ENCODE measurements at regions not wholly inside any gene's neighbourhood (a gene's known extent, or its start where the extent isn't known, plus 50 kb on each side); places are given as distances from the start of the nearest gene placed in this dataset.

DNA sequence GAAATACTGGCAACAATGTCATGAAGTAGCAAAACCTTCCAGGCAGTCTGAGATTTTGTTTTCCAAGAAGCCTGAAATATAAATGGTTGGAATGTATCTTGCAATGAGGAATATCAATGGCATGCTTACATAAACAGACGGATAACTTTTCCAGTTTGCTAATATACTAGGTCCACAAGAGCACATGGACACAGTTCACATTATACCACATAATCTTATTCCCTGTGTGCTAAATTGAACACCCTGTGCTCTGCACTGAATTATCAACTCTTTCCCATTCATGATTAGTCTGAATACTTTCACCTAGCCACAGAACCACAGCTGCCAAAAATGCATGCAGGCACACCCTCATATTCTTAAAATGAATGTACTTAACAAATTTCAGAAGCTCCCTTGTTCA lies 274.3 kb downstream of the COL12A1 start:
- no peaks in the 10 kb centered on the region for H3K9me3 ChIP-seq
- H3K36me3 ChIP-seq, result no peaks in the 10 kb centered on the region
- H3K4me3 ChIP-seq, result no peak overlapping the region
- no peak overlapping the region for H3K27ac ChIP-seq
- H3K4me1 ChIP-seq, result no peaks in the 10 kb centered on the region
- TF ChIP-seq, protein P1, sequence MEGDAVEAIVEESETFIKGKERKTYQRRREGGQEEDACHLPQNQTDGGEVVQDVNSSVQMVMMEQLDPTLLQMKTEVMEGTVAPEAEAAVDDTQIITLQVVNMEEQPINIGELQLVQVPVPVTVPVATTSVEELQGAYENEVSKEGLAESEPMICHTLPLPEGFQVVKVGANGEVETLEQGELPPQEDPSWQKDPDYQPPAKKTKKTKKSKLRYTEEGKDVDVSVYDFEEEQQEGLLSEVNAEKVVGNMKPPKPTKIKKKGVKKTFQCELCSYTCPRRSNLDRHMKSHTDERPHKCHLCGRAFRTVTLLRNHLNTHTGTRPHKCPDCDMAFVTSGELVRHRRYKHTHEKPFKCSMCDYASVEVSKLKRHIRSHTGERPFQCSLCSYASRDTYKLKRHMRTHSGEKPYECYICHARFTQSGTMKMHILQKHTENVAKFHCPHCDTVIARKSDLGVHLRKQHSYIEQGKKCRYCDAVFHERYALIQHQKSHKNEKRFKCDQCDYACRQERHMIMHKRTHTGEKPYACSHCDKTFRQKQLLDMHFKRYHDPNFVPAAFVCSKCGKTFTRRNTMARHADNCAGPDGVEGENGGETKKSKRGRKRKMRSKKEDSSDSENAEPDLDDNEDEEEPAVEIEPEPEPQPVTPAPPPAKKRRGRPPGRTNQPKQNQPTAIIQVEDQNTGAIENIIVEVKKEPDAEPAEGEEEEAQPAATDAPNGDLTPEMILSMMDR (IDR thresholded peaks at IDR 0.05), result no peak
- TF ChIP-seq POLR2AphosphoS5 (IDR thresholded peaks at IDR 0.05) (no peak), POLR2A (IDR thresholded peaks at IDR 0.05) (no peak)
- intact Hi-C loops (cut with DNase I; ENCODE audit: low total_unique reads), result loop anchor here (5.0 kb wide), 1 partner anchor 769 kb away; no protein-coding TSS in a partner anchor
- no peaks in the 10 kb centered on the region for H3K27me3 ChIP-seq
- DNase-seq (ENCODE audit: low spot score in 2 of 2), result no peak

DNA sequence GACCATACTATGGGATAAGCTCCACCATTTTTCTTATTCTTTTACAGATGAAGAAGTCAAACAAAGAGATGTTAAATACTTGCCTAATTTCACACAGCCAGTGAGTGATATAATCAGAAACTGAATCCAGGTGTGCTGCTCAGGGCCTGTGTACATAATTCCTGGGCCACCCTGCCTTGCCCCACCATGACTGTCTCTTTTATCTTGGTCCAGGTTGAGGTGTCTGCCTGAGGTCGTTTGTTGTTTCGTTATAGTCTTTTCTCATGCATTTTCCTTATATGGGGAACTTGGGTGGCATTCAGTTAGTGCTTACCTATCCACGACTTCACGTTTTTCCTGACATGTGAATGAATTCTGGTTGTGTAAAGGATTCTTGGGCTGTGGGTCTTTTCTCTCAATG lies 277.6 kb downstream of the COL12A1 start:
- no peak overlapping the region for H3K27ac ChIP-seq
- intact Hi-C loops (cut with DNase I; ENCODE audit: low total_unique reads), result no loop called here

DNA sequence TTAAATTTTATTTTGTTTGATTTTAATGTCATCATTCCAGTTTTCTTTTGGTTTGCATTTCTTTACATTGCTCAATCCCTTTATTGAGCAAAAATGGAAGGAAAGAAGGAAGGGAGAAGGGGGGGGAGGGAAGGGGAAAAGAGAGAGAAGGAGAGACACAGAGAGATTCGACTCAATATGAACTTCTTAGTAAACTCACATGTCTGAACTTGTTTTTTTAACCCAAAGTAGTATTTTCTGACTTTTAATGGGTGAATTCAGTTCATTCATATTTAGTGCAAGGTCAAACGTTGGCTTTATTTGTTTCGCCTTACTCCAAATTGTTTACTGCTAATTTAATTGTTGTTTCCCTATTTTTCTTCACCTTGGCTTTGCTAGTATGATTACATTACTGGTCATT lies 278.6 kb downstream of the COL12A1 start:
- H3K9me3 ChIP-seq, result no peaks in the 10 kb centered on the region
- H3K4me1 ChIP-seq, result no peaks in the 10 kb centered on the region
- intact Hi-C loops (cut with DNase I; ENCODE audit: low total_unique reads), result loop anchor here (2.0 kb wide), 1 partner anchor 34 kb away; no protein-coding TSS in a partner anchor
- no peak overlapping the region for H3K4me3 ChIP-seq
- TF ChIP-seq POLR2AphosphoS5 (IDR thresholded peaks at IDR 0.05), result no peak
- no peak for TF ChIP-seq POLR2A (IDR thresholded peaks at IDR 0.05)
- TF ChIP-seq, protein P1 (IDR thresholded peaks at IDR 0.05), result no peak
- no peaks in the 10 kb centered on the region for H3K27me3 ChIP-seq
- no peak overlapping the region for H3K27ac ChIP-seq
- no peak for DNase-seq (ENCODE audit: low spot score in 2 of 2)
- H3K36me3 ChIP-seq, result no peaks in the 10 kb centered on the region

More for the DNA sequence above, 277.6 kb downstream of the COL12A1 start:
- no peaks in the 10 kb centered on the region for H3K27me3 ChIP-seq
- no peak overlapping the region for H3K4me3 ChIP-seq
- no peaks in the 10 kb centered on the region for H3K36me3 ChIP-seq
- H3K9me3 ChIP-seq, result no peaks in the 10 kb centered on the region
- TF ChIP-seq POLR2AphosphoS5 (IDR thresholded peaks at IDR 0.05) (no peak), POLR2A (IDR thresholded peaks at IDR 0.05) (no peak)
- TF ChIP-seq, protein P1 (IDR thresholded peaks at IDR 0.05), result no peak
- DNase-seq (ENCODE audit: low spot score in 2 of 2), result no peak
- H3K4me1 ChIP-seq, result no peaks in the 10 kb centered on the region

DNA sequence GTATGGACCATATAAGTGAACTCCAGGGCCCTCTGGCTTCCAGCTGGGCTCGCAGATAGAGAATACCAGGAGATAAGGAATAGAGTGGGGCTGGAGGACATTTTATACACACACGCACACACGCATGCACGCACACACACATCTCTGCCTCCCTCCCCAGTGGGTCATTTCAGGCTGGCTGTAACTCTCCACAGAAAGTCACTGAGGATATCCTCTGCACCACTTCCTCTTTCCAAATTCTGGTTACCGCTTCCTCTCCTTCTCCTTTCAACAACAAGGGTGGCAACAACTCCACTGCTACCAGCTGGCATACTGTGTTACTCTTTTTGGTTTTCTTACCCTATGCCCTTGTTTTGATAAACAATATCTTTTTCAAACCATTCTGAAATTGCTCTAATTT lies 280.2 kb downstream of the COL12A1 start:
- H3K27ac ChIP-seq, result no peak overlapping the region
- H3K36me3 ChIP-seq, result no peaks in the 10 kb centered on the region
- TF ChIP-seq POLR2AphosphoS5 (IDR thresholded peaks at IDR 0.05) (no peak), POLR2A (IDR thresholded peaks at IDR 0.05) (no peak)
- TF ChIP-seq, protein P1 (IDR thresholded peaks at IDR 0.05), result no peak
- no peaks in the 10 kb centered on the region for H3K9me3 ChIP-seq
- H3K4me1 ChIP-seq, result no peaks in the 10 kb centered on the region
- H3K4me3 ChIP-seq, result no peak overlapping the region
- DNase-seq (ENCODE audit: low spot score in 2 of 2), result no peak
- intact Hi-C loops (cut with DNase I; ENCODE audit: low total_unique reads), result loop anchor here (2.0 kb wide), 1 partner anchor 35 kb away; no protein-coding TSS in a partner anchor
- H3K27me3 ChIP-seq, result no peaks in the 10 kb centered on the region

DNA sequence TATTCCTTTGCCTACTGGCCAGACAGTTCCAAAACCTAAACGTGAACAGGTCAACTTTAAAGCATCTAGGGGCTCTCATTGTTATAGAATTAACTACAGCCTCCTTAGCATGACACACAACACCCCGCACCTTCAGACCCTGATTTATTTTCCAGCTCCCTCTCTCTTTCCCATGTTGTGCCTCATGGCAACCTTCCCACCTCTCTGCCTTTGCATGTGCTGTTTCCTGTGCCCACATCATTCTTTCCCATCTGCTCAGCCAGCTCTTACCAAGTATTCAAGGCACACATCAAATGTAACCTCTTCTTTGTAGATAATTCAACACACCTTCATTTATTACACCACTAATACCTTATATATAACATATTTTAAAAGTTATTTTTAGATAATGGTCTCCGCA lies 291.0 kb downstream of the COL12A1 start:
- no peak for DNase-seq (ENCODE audit: low spot score in 2 of 2)
- Histone ChIP-seq H3K27ac (no peak overlapping the region), H3K4me3 (no peak overlapping the region), H3K9me3 (no peaks in the 10 kb centered on the region), H3K36me3 (no peaks in the 10 kb centered on the region), H3K4me1 (no peaks in the 10 kb centered on the region), H3K27me3 (no peaks in the 10 kb centered on the region)
- TF ChIP-seq, protein P1 (IDR thresholded peaks at IDR 0.05), result no peak
- TF ChIP-seq POLR2A (IDR thresholded peaks at IDR 0.05) (no peak), POLR2AphosphoS5 (IDR thresholded peaks at IDR 0.05) (no peak)
- intact Hi-C loops (cut with DNase I; ENCODE audit: low total_unique reads), result no loop called here

Data from breast epithelium (tissue), 4 donors.